H1 (cell line): ENCODE measurements at regions not wholly inside any gene's neighbourhood (a gene's known extent, or its start where the extent isn't known, plus 50 kb on each side); places are given as distances from the start of the nearest gene placed in this dataset.
"Not testable (repeated sequence)": the region's sequence is repeated elsewhere in the genome, so short reads cannot be mapped to it uniquely, and the experiment has no call there.

ENCODE experiments used
- BRCA1 ChIP-seq: IDR thresholded peaks from 2 replicates; pipeline ENCODE4 v1.6.1; 2012; ENCODE audit warnings: low read depth, low read length, improper control_type of control experiment
- CTCF ChIP-seq, 3 experiments: IDR thresholded peaks; 1 replicate in 2 of 3; 2 replicates in 1 of 3; pipeline versions ENCODE4 v1.5.1 to v1.6.1; 2011; ENCODE audit warnings: low read length in 3 of 3, mild to moderate bottlenecking in 3 of 3, inconsistent platforms in 2 of 3, low read depth in 1 of 3, moderate library complexity in 1 of 3; ENCODE audit not compliant: insufficient read depth in 1 of 3; ENCODE audit errors: control extremely low read depth in 1 of 3
- EGR1 ChIP-seq: IDR thresholded peaks from 2 replicates; pipeline ENCODE4 v1.6.1; 2011; ENCODE audit warnings: low read depth, low read length, borderline replicate concordance
- JUND ChIP-seq: IDR thresholded peaks from 2 replicates; pipeline ENCODE4 v1.6.1; 2011; ENCODE audit warnings: mild to moderate bottlenecking, improper control_type of control experiment, low read length
- RAD21 ChIP-seq, 2 experiments: IDR thresholded peaks in 1 of 2; conservative IDR thresholded peaks in 1 of 2; 2 replicates each; pipeline ENCODE4 v1.6.1; 2011; ENCODE audit warnings: low read depth in 2 of 2, low read length in 2 of 2, improper control_type of control experiment in 1 of 2, inconsistent platforms in 1 of 2, mild to moderate bottlenecking in 1 of 2, moderate library complexity in 1 of 2
- SIX5 ChIP-seq: IDR thresholded peaks from 2 replicates; pipeline ENCODE4 v1.6.1; 2011; ENCODE audit warnings: mild to moderate bottlenecking, low read depth, low read length
- YY1 ChIP-seq: IDR thresholded peaks from 2 replicates; pipeline ENCODE4 v1.6.1; 2011; ENCODE audit warnings: low read depth, mild to moderate bottlenecking, low read length
- TF ChIP-seq, protein P1 (sequence below): IDR thresholded peaks from 2 replicates; pipeline ENCODE4 v1.6.1; 2011; ENCODE audit warnings: low read depth, mild to moderate bottlenecking, low read length; ENCODE audit not compliant: insufficient read depth

- not testable (repeated sequence) for TF ChIP-seq CTCF (IDR thresholded peaks at IDR 0.05; ENCODE audit: control extremely low read depth in 1 of 3, insufficient read depth in 1 of 3, low read depth in 1 of 3, low read length in 3 of 3); SIX5; JUND; BRCA1; RAD21 (IDR thresholded peaks at IDR 0.05 in 1 of 2, conservative IDR thresholded peaks at IDR 0.05 in 1 of 2; ENCODE audit: low read depth in 2 of 2, low read length in 2 of 2); EGR1; YY1
- TF ChIP-seq, protein P1, sequence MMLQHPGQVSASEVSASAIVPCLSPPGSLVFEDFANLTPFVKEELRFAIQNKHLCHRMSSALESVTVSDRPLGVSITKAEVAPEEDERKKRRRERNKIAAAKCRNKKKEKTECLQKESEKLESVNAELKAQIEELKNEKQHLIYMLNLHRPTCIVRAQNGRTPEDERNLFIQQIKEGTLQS, result not testable (repeated sequence)
Observed at GRCh38 chr16:18719978-18720377, 70.2 kb downstream of the RPS15A start.
